GM12878 (cell line): ENCODE measurements at regions not wholly inside any gene's neighbourhood (a gene's known extent, or its start where the extent isn't known, plus 50 kb on each side); places are given as distances from the start of the nearest gene placed in this dataset.

Source experiments
- ATAC-seq: fragments of 200-7000 bp; cut with Tn5 transposase; 3 replicates; pipeline ENCODE4 v1.9.1; 2020; ENCODE audit warnings: mild to moderate bottlenecking, moderate library complexity
- BruUV-seq: library from RNA; stranded (reverse); fragments of 400-500 nt; replicated peaks from 2 replicates; lab custom pipeline; 2021; lab: Mats Ljungman, UMichigan
- CTCF ChIA-PET: fragments of 300-600 bp; sonication (Branson Sonifier 250); formaldehyde crosslinking; extraction: SDS; loops from one replicate; lab custom pipeline; 2021; ENCODE audit warnings: inconsistent platforms; lab: Yijun Ruan, JAX
- POLR2A ChIA-PET: fragments of 350-600 bp; formaldehyde crosslinking; extraction: SDS; loops from one replicate; lab custom pipeline; 2021; ENCODE audit warnings: inconsistent platforms; lab: Charles Lee
- RAD21 ChIA-PET: fragments of 300-600 bp; sonication (Branson Sonifier 250); formaldehyde crosslinking; loops from one replicate; lab custom pipeline; 2023; ENCODE audit warnings: antibody characterized with exemption; ENCODE audit not compliant: unreplicated experiment; lab: Charles Lee
- SMC1A ChIA-PET: fragments of 300-600 bp; sonication (Branson Sonifier 250); formaldehyde crosslinking; loops from one replicate; lab custom pipeline; 2023; ENCODE audit not compliant: unreplicated experiment, uncharacterized antibody; lab: Charles Lee
- DNase-seq: peaks from one replicate; pipeline ENCODE4 v3.0.0-alpha.2; 2011; ENCODE audit warnings: low read depth, low spot score
- FAIRE-seq: peaks from 3 replicates; lab custom pipeline; 2011; peaks lifted over from hg19 to GRCh38; lab: Jason Lieb, UNC
- H2AFZ ChIP-seq: 2 replicates; pipeline ENCODE4 v1.6.0; 2011; ENCODE audit warnings: low read depth, low read length, control low read depth; ENCODE audit not compliant: control insufficient read depth
- H3K27ac ChIP-seq: 2 replicates; pipeline ENCODE4 v1.5.1; 2011; ENCODE audit warnings: control low read depth; ENCODE audit not compliant: control insufficient read depth, insufficient read depth
- H3K27me3 ChIP-seq, 2 experiments: replicated peaks in 1 of 2; 2 replicates each; pipeline versions ENCODE4 v1.6.0 to v1.6.1; 2011; ENCODE audit warnings: low read length in 1 of 2; ENCODE audit not compliant: control insufficient read depth in 2 of 2, insufficient read depth in 2 of 2
- H3K36me3 ChIP-seq, 2 experiments: 2 replicates each; pipeline ENCODE4 v1.5.1; 2011; ENCODE audit warnings: low read length in 1 of 2; ENCODE audit not compliant: control insufficient read depth in 2 of 2, insufficient read depth in 2 of 2
- H3K4me1 ChIP-seq: 2 replicates; pipeline ENCODE4 v1.6.1; 2011; ENCODE audit warnings: mild to moderate bottlenecking, low read length, moderate library complexity, mixed read lengths; ENCODE audit not compliant: control insufficient read depth, insufficient read depth
- H3K4me2 ChIP-seq: 2 replicates; pipeline ENCODE4 v1.6.0; 2011; ENCODE audit warnings: control low read depth; ENCODE audit not compliant: control insufficient read depth, insufficient read depth
- H3K4me3 ChIP-seq: fragments of 200-600 bp; sonication (generic); 2 replicates; pipeline ENCODE4 v1.5.1; 2016
- H3K79me2 ChIP-seq: 2 replicates; pipeline ENCODE4 v1.6.0; 2011; ENCODE audit warnings: low read length; ENCODE audit not compliant: control insufficient read depth, insufficient read depth
- H3K9ac ChIP-seq: 2 replicates; pipeline ENCODE4 v1.8.0; 2011; ENCODE audit warnings: low read length, control low read depth, mixed read lengths; ENCODE audit not compliant: control insufficient read depth, insufficient read depth
- H3K9me3 ChIP-seq: replicated peaks from 3 replicates; pipeline ENCODE4 v1.5.1; 2011; ENCODE audit warnings: mild to moderate bottlenecking, low read length; ENCODE audit not compliant: control insufficient read depth, insufficient read depth
- H4K20me1 ChIP-seq: 2 replicates; pipeline ENCODE4 v1.6.0; 2011; ENCODE audit not compliant: control insufficient read depth, insufficient read depth
- CHD2 ChIP-seq: IDR thresholded peaks from 2 replicates; pipeline ENCODE4 v1.6.1; 2011; ENCODE audit warnings: low read depth, low read length, improper control_type of control experiment, borderline replicate concordance
- GATAD2B ChIP-seq: fragments of 450-650 bp; conservative IDR thresholded peaks from 2 replicates; pipeline ENCODE4 v1.6.1; 2017; ENCODE audit warnings: low read depth, mild to moderate bottlenecking, moderate library complexity
- HCFC1 ChIP-seq: fragments of 150-350 bp; IDR thresholded peaks from 2 replicates; pipeline ENCODE4 v1.6.1; 2014; ENCODE audit warnings: low read length
- JUNB ChIP-seq: IDR thresholded peaks from 2 replicates; pipeline ENCODE4 v1.6.1; 2016; ENCODE audit warnings: antibody characterized with exemption, mild to moderate bottlenecking
- MTA3 ChIP-seq: IDR thresholded peaks from 2 replicates; pipeline ENCODE4 v1.6.1; 2012; ENCODE audit warnings: low read length, inconsistent platforms, borderline replicate concordance
- RAD21 ChIP-seq: IDR thresholded peaks from 2 replicates; pipeline ENCODE4 v1.6.1; 2011; ENCODE audit warnings: mild to moderate bottlenecking, low read depth, low read length, moderate library complexity; ENCODE audit not compliant: insufficient read depth
- RCOR1 ChIP-seq: conservative IDR thresholded peaks from 2 replicates; pipeline ENCODE4 v1.6.1; 2012; ENCODE audit warnings: low read depth, low read length, improper control_type of control experiment
- ZNF592 ChIP-seq: fragments of 450-650 bp; IDR thresholded peaks from 2 replicates; pipeline ENCODE4 v1.6.1; 2017; ENCODE audit warnings: mild to moderate bottlenecking, moderate library complexity
- WGBS: methylation state at CpG from one replicate; pipeline ENCODE4 v1.1.6; 2016; ENCODE audit warnings: low lambda C conversion rate; ENCODE audit not compliant: insufficient replicate concordance, insufficient coverage; ENCODE audit errors: missing lambda C conversion rate; 5-methylcytosine and 5-hydroxymethylcytosine counted together
- in situ Hi-C: fragments of 300-500 bp; cut with MboI; formaldehyde crosslinking; loops from 9 replicates; pipeline ENCODE4 v1.14.3; 2018; ENCODE audit warnings: mixed read lengths
- intact Hi-C: fragments of 100-400 bp; cut with micrococcal nuclease; formaldehyde crosslinking; loops from one replicate; pipeline ENCODE4 v1.14.2; 2022; ENCODE audit not compliant: unreplicated experiment
- TF ChIP-seq, protein P1 (sequence below): fragments of 150-350 bp; IDR thresholded peaks from 2 replicates; pipeline ENCODE4 v1.6.1; 2016; ENCODE audit warnings: low read depth, low read length
- TF ChIP-seq, protein P2 (sequence below): fragments of 450-650 bp; IDR thresholded peaks from 2 replicates; pipeline ENCODE4 v1.6.1; 2017; ENCODE audit warnings: mild to moderate bottlenecking, moderate library complexity

DNA sequence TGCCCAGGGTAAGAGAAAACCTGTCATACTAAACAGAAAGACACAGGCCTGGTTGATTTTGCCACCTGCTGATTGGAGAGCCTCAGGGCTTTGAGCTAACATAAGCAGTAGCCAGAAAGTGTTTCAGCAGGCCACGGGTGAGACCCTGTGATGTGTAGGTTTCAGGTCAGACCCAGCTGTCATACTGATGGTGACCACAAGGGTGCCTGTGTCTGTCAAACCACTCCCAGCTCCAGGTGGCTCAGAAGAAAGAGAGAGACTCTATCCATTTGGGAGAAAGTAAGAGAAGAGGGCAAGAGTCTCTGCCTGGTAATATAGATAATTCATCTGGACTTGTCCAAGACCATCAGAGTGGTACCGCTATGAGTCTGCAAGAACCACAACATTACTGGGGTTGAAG, 72.8 kb upstream of the NLRP2B start:
- H3K4me2 ChIP-seq: no peak overlapping the region
- ChIA-PET RAD21 (no interaction called here), CTCF (no interaction called here), SMC1A (no interaction called here), POLR2A (no interaction called here)
- FAIRE-seq (no peak), ATAC-seq (no peak), DNase-seq (no peak)
- H3K27ac ChIP-seq: no peak overlapping the region
- intact Hi-C loops (loop anchor here (5.0 kb wide), 1 partner anchor 49 kb away; no protein-coding TSS in a partner anchor), in situ Hi-C loops (no loop called here)
- no peaks in the 10 kb centered on the region; the same call in 2 of the 3 replicates for H3K9me3 ChIP-seq
- no peak overlapping the region for H3K4me3 ChIP-seq
- no peaks in the 10 kb centered on the region for H3K27me3 ChIP-seq
- BruUV-seq: no TSS peak
- H3K36me3 ChIP-seq: no peaks in the 10 kb centered on the region
- TF ChIP-seq CHD2 (no peak), RCOR1 (no peak), MTA3 (no peak), GATAD2B (no peak), ZNF592 (no peak), RAD21 (no peak), HCFC1 (no peak), JUNB (no peak)
- TF ChIP-seq, protein P1, sequence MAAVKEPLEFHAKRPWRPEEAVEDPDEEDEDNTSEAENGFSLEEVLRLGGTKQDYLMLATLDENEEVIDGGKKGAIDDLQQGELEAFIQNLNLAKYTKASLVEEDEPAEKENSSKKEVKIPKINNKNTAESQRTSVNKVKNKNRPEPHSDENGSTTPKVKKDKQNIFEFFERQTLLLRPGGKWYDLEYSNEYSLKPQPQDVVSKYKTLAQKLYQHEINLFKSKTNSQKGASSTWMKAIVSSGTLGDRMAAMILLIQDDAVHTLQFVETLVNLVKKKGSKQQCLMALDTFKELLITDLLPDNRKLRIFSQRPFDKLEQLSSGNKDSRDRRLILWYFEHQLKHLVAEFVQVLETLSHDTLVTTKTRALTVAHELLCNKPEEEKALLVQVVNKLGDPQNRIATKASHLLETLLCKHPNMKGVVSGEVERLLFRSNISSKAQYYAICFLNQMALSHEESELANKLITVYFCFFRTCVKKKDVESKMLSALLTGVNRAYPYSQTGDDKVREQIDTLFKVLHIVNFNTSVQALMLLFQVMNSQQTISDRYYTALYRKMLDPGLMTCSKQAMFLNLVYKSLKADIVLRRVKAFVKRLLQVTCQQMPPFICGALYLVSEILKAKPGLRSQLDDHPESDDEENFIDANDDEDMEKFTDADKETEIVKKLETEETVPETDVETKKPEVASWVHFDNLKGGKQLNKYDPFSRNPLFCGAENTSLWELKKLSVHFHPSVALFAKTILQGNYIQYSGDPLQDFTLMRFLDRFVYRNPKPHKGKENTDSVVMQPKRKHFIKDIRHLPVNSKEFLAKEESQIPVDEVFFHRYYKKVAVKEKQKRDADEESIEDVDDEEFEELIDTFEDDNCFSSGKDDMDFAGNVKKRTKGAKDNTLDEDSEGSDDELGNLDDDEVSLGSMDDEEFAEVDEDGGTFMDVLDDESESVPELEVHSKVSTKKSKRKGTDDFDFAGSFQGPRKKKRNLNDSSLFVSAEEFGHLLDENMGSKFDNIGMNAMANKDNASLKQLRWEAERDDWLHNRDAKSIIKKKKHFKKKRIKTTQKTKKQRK: no peak
- TF ChIP-seq, protein P2, sequence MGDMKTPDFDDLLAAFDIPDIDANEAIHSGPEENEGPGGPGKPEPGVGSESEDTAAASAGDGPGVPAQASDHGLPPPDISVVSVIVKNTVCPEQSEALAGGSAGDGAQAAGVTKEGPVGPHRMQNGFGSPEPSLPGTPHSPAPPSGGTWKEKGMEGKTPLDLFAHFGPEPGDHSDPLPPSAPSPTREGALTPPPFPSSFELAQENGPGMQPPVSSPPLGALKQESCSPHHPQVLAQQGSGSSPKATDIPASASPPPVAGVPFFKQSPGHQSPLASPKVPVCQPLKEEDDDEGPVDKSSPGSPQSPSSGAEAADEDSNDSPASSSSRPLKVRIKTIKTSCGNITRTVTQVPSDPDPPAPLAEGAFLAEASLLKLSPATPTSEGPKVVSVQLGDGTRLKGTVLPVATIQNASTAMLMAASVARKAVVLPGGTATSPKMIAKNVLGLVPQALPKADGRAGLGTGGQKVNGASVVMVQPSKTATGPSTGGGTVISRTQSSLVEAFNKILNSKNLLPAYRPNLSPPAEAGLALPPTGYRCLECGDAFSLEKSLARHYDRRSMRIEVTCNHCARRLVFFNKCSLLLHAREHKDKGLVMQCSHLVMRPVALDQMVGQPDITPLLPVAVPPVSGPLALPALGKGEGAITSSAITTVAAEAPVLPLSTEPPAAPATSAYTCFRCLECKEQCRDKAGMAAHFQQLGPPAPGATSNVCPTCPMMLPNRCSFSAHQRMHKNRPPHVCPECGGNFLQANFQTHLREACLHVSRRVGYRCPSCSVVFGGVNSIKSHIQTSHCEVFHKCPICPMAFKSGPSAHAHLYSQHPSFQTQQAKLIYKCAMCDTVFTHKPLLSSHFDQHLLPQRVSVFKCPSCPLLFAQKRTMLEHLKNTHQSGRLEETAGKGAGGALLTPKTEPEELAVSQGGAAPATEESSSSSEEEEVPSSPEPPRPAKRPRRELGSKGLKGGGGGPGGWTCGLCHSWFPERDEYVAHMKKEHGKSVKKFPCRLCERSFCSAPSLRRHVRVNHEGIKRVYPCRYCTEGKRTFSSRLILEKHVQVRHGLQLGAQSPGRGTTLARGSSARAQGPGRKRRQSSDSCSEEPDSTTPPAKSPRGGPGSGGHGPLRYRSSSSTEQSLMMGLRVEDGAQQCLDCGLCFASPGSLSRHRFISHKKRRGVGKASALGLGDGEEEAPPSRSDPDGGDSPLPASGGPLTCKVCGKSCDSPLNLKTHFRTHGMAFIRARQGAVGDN: no peak
- no peak overlapping the region for H2AFZ ChIP-seq
- WGBS: 21% methylated on average over 2 of the region's 2 CpGs
- no peaks in the 10 kb centered on the region for H3K4me1 ChIP-seq
- no peaks in the 10 kb centered on the region for H3K79me2 ChIP-seq
- no peak overlapping the region for H3K9ac ChIP-seq
- H4K20me1 ChIP-seq: no peaks in the 10 kb centered on the region
